Panc1 (cell line): ENCODE measurements at regions not wholly inside any gene's neighbourhood (a gene's known extent, or its start where the extent isn't known, plus 50 kb on each side); places are given as distances from the start of the nearest gene placed in this dataset.

Experiments
- POLR2AphosphoS5 ChIP-seq: IDR thresholded peaks from 2 replicates; pipeline ENCODE4 v1.6.1; 2012; ENCODE audit warnings: mild to moderate bottlenecking, low read depth, low read length, moderate library complexity
- TF ChIP-seq, protein P1 (sequence below): fragments of 450-650 bp; IDR thresholded peaks from 2 replicates; pipeline ENCODE4 v1.5.1; 2017; ENCODE audit warnings: mild to moderate bottlenecking
- TF ChIP-seq, protein P2 (sequence below), 2 experiments: IDR thresholded peaks; 2 replicates each; pipeline ENCODE4 v1.6.1; 2011 to 2012; ENCODE audit warnings: low read depth in 2 of 2, control low read depth in 1 of 2, low read length in 1 of 2, mild to moderate bottlenecking in 1 of 2, moderate library complexity in 1 of 2; ENCODE audit not compliant: insufficient read depth in 1 of 2

DNA sequence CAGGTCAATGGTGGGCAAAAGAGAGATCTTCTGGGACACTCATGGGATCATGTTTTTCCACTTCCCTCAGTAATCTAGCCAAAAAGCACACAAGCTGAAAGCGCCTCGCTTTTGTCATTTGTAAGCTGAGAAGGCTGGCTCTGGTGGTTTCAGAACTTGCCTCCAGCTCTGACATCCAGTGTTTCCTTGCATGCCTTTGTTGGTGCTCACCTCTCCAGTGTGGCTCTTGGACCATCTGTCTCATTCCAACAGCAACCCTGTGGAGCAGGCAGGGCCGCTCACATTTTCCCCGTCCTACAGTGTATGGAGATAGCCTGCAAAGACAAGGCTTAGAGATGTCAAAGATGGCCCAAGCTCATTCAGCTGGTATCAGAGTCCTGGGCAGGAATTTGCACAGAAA, 160.8 kb upstream of the KLF4 start:
- TF ChIP-seq, protein P1, sequence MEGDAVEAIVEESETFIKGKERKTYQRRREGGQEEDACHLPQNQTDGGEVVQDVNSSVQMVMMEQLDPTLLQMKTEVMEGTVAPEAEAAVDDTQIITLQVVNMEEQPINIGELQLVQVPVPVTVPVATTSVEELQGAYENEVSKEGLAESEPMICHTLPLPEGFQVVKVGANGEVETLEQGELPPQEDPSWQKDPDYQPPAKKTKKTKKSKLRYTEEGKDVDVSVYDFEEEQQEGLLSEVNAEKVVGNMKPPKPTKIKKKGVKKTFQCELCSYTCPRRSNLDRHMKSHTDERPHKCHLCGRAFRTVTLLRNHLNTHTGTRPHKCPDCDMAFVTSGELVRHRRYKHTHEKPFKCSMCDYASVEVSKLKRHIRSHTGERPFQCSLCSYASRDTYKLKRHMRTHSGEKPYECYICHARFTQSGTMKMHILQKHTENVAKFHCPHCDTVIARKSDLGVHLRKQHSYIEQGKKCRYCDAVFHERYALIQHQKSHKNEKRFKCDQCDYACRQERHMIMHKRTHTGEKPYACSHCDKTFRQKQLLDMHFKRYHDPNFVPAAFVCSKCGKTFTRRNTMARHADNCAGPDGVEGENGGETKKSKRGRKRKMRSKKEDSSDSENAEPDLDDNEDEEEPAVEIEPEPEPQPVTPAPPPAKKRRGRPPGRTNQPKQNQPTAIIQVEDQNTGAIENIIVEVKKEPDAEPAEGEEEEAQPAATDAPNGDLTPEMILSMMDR: no peak
- TF ChIP-seq, protein P2, sequence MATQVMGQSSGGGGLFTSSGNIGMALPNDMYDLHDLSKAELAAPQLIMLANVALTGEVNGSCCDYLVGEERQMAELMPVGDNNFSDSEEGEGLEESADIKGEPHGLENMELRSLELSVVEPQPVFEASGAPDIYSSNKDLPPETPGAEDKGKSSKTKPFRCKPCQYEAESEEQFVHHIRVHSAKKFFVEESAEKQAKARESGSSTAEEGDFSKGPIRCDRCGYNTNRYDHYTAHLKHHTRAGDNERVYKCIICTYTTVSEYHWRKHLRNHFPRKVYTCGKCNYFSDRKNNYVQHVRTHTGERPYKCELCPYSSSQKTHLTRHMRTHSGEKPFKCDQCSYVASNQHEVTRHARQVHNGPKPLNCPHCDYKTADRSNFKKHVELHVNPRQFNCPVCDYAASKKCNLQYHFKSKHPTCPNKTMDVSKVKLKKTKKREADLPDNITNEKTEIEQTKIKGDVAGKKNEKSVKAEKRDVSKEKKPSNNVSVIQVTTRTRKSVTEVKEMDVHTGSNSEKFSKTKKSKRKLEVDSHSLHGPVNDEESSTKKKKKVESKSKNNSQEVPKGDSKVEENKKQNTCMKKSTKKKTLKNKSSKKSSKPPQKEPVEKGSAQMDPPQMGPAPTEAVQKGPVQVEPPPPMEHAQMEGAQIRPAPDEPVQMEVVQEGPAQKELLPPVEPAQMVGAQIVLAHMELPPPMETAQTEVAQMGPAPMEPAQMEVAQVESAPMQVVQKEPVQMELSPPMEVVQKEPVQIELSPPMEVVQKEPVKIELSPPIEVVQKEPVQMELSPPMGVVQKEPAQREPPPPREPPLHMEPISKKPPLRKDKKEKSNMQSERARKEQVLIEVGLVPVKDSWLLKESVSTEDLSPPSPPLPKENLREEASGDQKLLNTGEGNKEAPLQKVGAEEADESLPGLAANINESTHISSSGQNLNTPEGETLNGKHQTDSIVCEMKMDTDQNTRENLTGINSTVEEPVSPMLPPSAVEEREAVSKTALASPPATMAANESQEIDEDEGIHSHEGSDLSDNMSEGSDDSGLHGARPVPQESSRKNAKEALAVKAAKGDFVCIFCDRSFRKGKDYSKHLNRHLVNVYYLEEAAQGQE (IDR thresholded peaks at IDR 0.05; ENCODE audit: insufficient read depth in 1 of 2, low read depth in 2 of 2, low read length in 1 of 2): no peak
- TF ChIP-seq POLR2AphosphoS5: no peak
